Sigmoid colon (tissue), 6 donors: ENCODE measurements at regions not wholly inside any gene's neighbourhood (a gene's known extent, or its start where the extent isn't known, plus 50 kb on each side); places are given as distances from the start of the nearest gene placed in this dataset.

Experiments used
- DNase-seq: peaks from one replicate; pipeline ENCODE4 v3.0.0-alpha.2; 2019
- H3K27ac ChIP-seq, 4 donors: fragments of 200-600 bp; sonication (generic); one replicate each; pipeline ENCODE4 v1.5.1; 2016 to 2019; ENCODE audit warnings: mild to moderate bottlenecking in 1 of 4
- H3K27me3 ChIP-seq, 3 donors: fragments of 200-600 bp; sonication (generic); one replicate each; pipeline ENCODE4 v1.5.1; 2019; ENCODE audit warnings: mild to moderate bottlenecking in 1 of 3
- H3K36me3 ChIP-seq, 4 donors: fragments of 200-600 bp; sonication (generic); one replicate each; pipeline ENCODE4 v1.5.1; 2016 to 2019
- H3K4me1 ChIP-seq, 4 donors: fragments of 200-600 bp; sonication (generic); one replicate each; pipeline ENCODE4 v1.5.1; 2017 to 2019
- H3K4me3 ChIP-seq, 4 donors: fragments of 200-600 bp; sonication (generic); one replicate each; pipeline ENCODE4 v1.5.1; 2017 to 2019; ENCODE audit warnings: mild to moderate bottlenecking in 2 of 4, moderate library complexity in 1 of 4
- H3K9me3 ChIP-seq, 4 donors: fragments of 200-600 bp in 3 of 4; sonication (generic) in 3 of 4; one replicate each; pipeline versions ENCODE4 v1.5.1 to v1.6.1; 2013 to 2019
- CTCF ChIP-seq, 4 experiments: fragments of 450-650 bp in 3 of 4; fragments of 200-600 bp in 1 of 4; IDR thresholded peaks; one replicate each; pipeline ENCODE4 v1.5.1; 2016 to 2019; ENCODE audit warnings: antibody characterized with exemption in 4 of 4, mild to moderate bottlenecking in 3 of 4, moderate library complexity in 2 of 4
- EP300 ChIP-seq, 4 donors: sonication (generic); formaldehyde crosslinking; IDR thresholded peaks; one replicate each; pipeline ENCODE4 v1.6.1; 2017; ENCODE audit warnings: antibody characterized with exemption in 4 of 4
- POLR2A ChIP-seq, 2 donors: fragments of 450-650 bp; IDR thresholded peaks; one replicate each; pipeline ENCODE4 v1.6.1; 2016; ENCODE audit warnings: antibody characterized with exemption in 2 of 2, mild to moderate bottlenecking in 2 of 2, moderate library complexity in 2 of 2
- POLR2AphosphoS5 ChIP-seq, 4 donors: sonication (generic); formaldehyde crosslinking; IDR thresholded peaks; one replicate each; pipeline ENCODE4 v1.6.1; 2017; ENCODE audit warnings: antibody characterized with exemption in 4 of 4
- WGBS, 2 donors: extraction: QIAGEN DNeasy Blood & Tissue Kit; methylation state at CpG; one replicate each; pipeline ENCODE4 v1.1.7; 2013; 5-methylcytosine and 5-hydroxymethylcytosine counted together
- intact Hi-C: fragments of 100-400 bp; cut with DNase I; formaldehyde crosslinking; loops from one replicate; pipeline ENCODE4 v1.15.1; 2023
- donor health status: healthy with polysubstance abuse.
- donor health status: healthy.

DNA sequence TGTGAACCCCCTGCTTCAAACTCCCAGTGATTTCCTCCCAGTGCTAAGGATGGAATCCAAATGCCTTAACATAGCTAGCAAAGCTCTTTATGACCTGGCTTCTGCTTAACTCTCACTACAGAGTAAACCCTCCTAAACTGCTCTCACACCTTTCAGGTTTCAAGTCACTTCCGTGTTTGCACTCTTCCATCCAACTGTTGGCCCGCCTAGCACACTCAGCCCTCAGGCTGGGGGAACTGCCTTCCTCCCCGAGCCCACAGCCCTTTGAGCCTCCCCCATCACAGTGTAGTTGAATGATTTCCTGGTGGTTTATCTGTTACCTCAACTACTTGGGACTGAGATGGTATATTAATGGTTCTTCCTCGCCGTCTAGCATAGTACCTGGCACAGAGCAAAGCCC is 342.5 kb downstream of the NPIPA8 start:
- no peaks in the 10 kb centered on the region for H3K9me3 ChIP-seq
- intact Hi-C loops, result no loop called here
- no peaks in the 10 kb centered on the region for H3K4me1 ChIP-seq
- TF ChIP-seq CTCF (IDR thresholded peaks at IDR 0.05) (no peak), EP300 (IDR thresholded peaks at IDR 0.05) (no peak), POLR2AphosphoS5 (IDR thresholded peaks at IDR 0.05) (no peak)
- no peaks in the 10 kb centered on the region for H3K36me3 ChIP-seq
- 10 to 47% methylated on average over 5 of the region's 5 CpGs for WGBS, 2 donors
- no peak overlapping the region for H3K4me3 ChIP-seq
- H3K27ac ChIP-seq, result no peak overlapping the region
- H3K27me3 ChIP-seq, result peaks cover 0 to 3% (median 0%) of the 10 kb centered on the region in 3 donors
- DNase-seq, result no peak

GRCh38 chr16:17992416-17992815 is 344.1 kb downstream of the NPIPA8 start:
- H3K4me1 ChIP-seq, result no peaks in the 10 kb centered on the region
- peaks cover 0 to 3% (median 0%) of the 10 kb centered on the region in 3 donors for H3K27me3 ChIP-seq
- DNase-seq, result no peak
- H3K4me3 ChIP-seq, result no peak overlapping the region
- no peak for TF ChIP-seq EP300 (IDR thresholded peaks at IDR 0.05)
- TF ChIP-seq CTCF (IDR thresholded peaks at IDR 0.05), result no peak
- no peak for TF ChIP-seq POLR2A (IDR thresholded peaks at IDR 0.05)
- TF ChIP-seq POLR2AphosphoS5 (IDR thresholded peaks at IDR 0.05), result no peak
- H3K36me3 ChIP-seq, result no peaks in the 10 kb centered on the region
- intact Hi-C loops, result no loop called here
- H3K27ac ChIP-seq, result no peak overlapping the region
- H3K9me3 ChIP-seq, result no peaks in the 10 kb centered on the region

DNA sequence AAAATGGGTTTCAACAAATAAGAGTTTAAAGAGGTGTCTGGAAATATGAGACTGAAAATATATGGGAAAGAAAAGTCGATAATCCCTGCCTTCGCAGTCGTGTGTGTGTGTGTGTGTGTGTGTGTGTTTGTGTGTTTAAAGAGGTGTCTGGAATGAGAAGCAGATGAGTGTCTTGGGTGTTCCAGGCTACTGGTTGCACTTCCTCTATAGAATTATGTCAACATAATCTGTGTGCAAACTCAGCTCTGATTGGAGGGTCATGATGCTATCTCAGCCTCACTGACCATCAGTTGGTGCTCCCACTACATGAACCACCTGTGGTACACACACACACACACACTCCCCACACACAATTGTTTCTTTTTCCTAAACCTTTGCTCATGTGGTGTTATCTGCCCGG is 347.3 kb downstream of the NPIPA8 start:
- WGBS, 2 donors, result 71 to 74% methylated on average over 4 of the region's 4 CpGs
- Histone ChIP-seq H3K4me1 (no peaks in the 10 kb centered on the region), H3K9me3 (no peaks in the 10 kb centered on the region), H3K36me3 (no peaks in the 10 kb centered on the region), H3K27ac (no peak overlapping the region), H3K27me3 (peaks cover 0 to 3% (median 0%) of the 10 kb centered on the region in 3 donors), H3K4me3 (no peak overlapping the region)
- TF ChIP-seq POLR2AphosphoS5 (IDR thresholded peaks at IDR 0.05), result no peak
- no peak for TF ChIP-seq CTCF (IDR thresholded peaks at IDR 0.05)
- TF ChIP-seq EP300 (IDR thresholded peaks at IDR 0.05), result no peak
- DNase-seq, result no peak
- intact Hi-C loops, result no loop called here

DNA sequence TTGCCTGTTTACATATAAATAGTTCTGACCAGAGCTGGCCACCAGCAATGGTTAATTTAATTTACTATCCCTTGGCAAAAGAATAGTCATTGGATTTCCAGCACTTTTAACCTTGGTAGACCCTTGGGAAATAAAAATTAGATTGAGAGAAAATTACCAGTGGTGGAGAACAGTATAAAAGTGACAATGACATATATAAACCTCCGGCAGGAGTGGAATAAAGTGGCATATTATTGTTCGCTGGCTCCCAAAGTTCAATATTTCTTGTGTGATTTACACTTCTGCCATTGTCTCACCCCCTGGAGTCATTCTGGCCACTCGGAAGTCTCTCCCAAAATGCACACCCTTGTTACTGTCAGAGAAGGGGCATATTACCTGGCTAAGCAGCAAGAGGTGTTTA is 347.7 kb downstream of the NPIPA8 start:
- H3K9me3 ChIP-seq, result no peaks in the 10 kb centered on the region
- H3K27me3 ChIP-seq, result peaks cover 0 to 3% (median 0%) of the 10 kb centered on the region in 3 donors
- no peaks in the 10 kb centered on the region for H3K36me3 ChIP-seq
- H3K27ac ChIP-seq, result no peak overlapping the region
- TF ChIP-seq EP300 (IDR thresholded peaks at IDR 0.05), result no peak
- no peak for TF ChIP-seq POLR2AphosphoS5 (IDR thresholded peaks at IDR 0.05)
- no peak for TF ChIP-seq CTCF (IDR thresholded peaks at IDR 0.05)
- TF ChIP-seq POLR2A (IDR thresholded peaks at IDR 0.05), result no peak
- H3K4me1 ChIP-seq, result no peaks in the 10 kb centered on the region
- intact Hi-C loops, result no loop called here
- DNase-seq, result no peak
- 80 to 82% methylated on average over 3 of the region's 3 CpGs for WGBS, 2 donors
- no peak overlapping the region for H3K4me3 ChIP-seq

- Histone ChIP-seq H3K27ac (no peak overlapping the region), H3K9me3 (no peaks in the 10 kb centered on the region), H3K36me3 (no peaks in the 10 kb centered on the region), H3K4me3 (no peak overlapping the region), H3K27me3 (peaks cover 0 to 3% (median 0%) of the 10 kb centered on the region in 3 donors), H3K4me1 (no peaks in the 10 kb centered on the region)
- no peak for DNase-seq
- 92% methylated on average over 5 of the region's 5 CpGs for WGBS, 2 donors
- intact Hi-C loops, result no loop called here
- no peak for TF ChIP-seq EP300 (IDR thresholded peaks at IDR 0.05)
- TF ChIP-seq POLR2AphosphoS5 (IDR thresholded peaks at IDR 0.05), result no peak
- no peak for TF ChIP-seq POLR2A (IDR thresholded peaks at IDR 0.05)
- TF ChIP-seq CTCF (IDR thresholded peaks at IDR 0.05), result no peak
Observed at GRCh38 chr16:17986991-17987390, 349.5 kb downstream of the NPIPA8 start.
